A549 (cell line): ENCODE measurements at regions not wholly inside any gene's neighbourhood (a gene's known extent, or its start where the extent isn't known, plus 50 kb on each side); places are given as distances from the start of the nearest gene placed in this dataset.

Source experiments
- BHLHE40 ChIP-seq: IDR thresholded peaks from 2 replicates; pipeline ENCODE4 v1.6.1; 2012; ENCODE audit warnings: low read depth, low read length, inconsistent platforms
- CTCF ChIP-seq: fragments of >200 bp; sonication (Bioruptor Twin); formaldehyde crosslinking; IDR thresholded peaks from 3 replicates; pipeline ENCODE4 v1.5.1; 2016
- POLR2A ChIP-seq: IDR thresholded peaks from 2 replicates; pipeline ENCODE4 v1.6.1; 2012; ENCODE audit warnings: mild to moderate bottlenecking, low read length
- ZFP36 ChIP-seq: fragments of 450-650 bp; IDR thresholded peaks from 2 replicates; pipeline ENCODE4 v1.6.1; 2014; ENCODE audit warnings: borderline replicate concordance; ENCODE audit not compliant: partially characterized antibody
- ZSCAN20 ChIP-seq: fragments of 250-450 bp; sonication (Bioruptor Pico); IDR thresholded peaks from 2 replicates; pipeline ENCODE4 v1.8.0; 2022; ENCODE audit warnings: mild to moderate bottlenecking, moderate library complexity

GRCh38 chr17:5941258-5941657 lies 128.9 kb upstream of the WSCD1 start:
- no peak for TF ChIP-seq POLR2A
- no peak for TF ChIP-seq ZFP36
- no peak for TF ChIP-seq BHLHE40
- TF ChIP-seq ZSCAN20 (CRISPR knock-in tag): no peak
- TF ChIP-seq CTCF: no peak
